Epithelial cell of proximal tubule (primary cell): ENCODE measurements at regions not wholly inside any gene's neighbourhood (a gene's known extent, or its start where the extent isn't known, plus 50 kb on each side); places are given as distances from the start of the nearest gene placed in this dataset.
"Not testable (repeated sequence)": the region's sequence is repeated elsewhere in the genome, so short reads cannot be mapped to it uniquely, and the experiment has no call there.

Experiments
- DNase-seq: peaks from one replicate; pipeline ENCODE4 v3.0.0-alpha.2; 2011; ENCODE audit warnings: low read depth
- H3K4me3 ChIP-seq: 2 replicates; pipeline ENCODE4 v1.5.1; 2011; ENCODE audit warnings: low read depth, mild to moderate bottlenecking, low read length
- TF ChIP-seq, protein P1 (sequence below): conservative IDR thresholded peaks from 2 replicates; pipeline ENCODE4 v1.5.1; 2012; ENCODE audit warnings: low read depth, mild to moderate bottlenecking, low read length

DNA sequence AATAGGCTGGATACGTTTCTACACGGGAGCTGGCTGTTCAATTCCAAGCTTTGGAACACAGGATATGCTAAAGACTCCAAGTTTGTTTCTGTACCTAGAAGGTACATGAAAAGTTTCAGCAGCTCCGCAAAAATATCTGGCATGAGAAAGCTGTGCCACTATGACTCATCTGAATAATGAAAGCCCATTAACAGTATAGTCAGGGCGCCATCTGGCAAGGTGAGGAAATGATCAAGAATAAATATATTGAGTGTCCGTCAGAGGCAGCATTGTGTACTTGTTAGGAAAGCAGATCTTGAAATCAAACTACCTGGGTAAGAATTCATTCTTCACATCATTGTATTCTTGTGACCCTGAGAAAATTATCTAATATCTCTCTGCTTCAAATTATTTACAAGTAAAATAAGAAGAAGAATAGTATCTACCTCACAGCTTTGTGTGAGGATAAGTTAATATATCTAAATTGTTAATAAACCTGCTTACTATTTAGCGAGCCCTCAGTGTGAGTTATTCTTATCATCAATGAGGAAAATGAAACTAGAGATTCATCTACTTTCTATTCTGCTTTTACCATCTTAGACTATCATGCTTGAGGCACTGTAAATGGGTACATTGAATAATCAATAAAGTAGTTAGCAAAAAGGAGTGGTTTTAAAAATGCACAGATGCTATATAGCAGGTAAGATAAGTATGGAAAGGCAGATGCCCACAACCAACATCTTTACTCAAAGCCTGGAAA lies 53.5 kb downstream of the FSCB start:
- H3K4me3 ChIP-seq = no peak overlapping the region
- no peak for DNase-seq
- TF ChIP-seq, protein P1, sequence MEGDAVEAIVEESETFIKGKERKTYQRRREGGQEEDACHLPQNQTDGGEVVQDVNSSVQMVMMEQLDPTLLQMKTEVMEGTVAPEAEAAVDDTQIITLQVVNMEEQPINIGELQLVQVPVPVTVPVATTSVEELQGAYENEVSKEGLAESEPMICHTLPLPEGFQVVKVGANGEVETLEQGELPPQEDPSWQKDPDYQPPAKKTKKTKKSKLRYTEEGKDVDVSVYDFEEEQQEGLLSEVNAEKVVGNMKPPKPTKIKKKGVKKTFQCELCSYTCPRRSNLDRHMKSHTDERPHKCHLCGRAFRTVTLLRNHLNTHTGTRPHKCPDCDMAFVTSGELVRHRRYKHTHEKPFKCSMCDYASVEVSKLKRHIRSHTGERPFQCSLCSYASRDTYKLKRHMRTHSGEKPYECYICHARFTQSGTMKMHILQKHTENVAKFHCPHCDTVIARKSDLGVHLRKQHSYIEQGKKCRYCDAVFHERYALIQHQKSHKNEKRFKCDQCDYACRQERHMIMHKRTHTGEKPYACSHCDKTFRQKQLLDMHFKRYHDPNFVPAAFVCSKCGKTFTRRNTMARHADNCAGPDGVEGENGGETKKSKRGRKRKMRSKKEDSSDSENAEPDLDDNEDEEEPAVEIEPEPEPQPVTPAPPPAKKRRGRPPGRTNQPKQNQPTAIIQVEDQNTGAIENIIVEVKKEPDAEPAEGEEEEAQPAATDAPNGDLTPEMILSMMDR = no peak

DNA sequence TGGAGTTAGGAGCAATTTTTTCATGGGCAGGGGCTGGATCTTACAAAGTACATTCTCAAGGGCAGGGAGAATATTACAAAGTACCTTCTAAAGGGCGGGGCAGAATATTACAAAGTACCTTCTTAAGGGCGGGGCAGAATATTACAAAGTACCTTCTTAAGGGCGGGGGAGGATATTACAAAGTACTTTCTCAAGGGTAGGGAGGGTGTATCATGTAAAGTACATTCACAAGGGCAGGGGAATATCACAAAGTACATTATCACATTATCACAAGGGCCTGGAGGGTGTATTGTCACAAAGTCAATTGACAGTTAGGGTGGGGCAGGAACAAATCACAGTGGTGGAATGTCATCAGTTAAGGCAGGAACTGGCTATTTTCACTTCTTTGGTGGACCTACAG lies 56.9 kb downstream of the FSCB start:
- not testable (repeated sequence) for DNase-seq

DNA sequence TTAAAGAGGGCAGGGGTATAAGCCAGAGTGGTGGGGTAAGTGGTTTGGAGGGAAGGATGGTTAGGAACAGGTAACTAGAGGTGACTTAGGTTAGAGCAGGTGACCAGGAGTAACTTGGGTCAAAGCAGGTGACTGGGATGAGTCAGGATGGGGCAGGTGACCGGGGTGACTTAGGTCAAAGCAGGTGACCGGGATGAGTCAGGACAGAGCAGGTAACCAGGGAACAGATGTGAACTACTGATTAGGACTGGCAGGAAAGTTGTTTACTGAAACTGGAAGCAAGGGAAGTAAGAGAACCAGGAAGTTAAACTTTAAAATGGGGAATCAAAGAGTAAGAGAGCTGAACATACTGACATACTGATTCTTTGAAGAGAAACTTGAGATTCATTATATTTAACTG lies 57.4 kb downstream of the FSCB start:
- no peak overlapping the region for H3K4me3 ChIP-seq
- TF ChIP-seq, protein P1 = no peak
- DNase-seq = no peak

More for the DNA sequence above, 56.9 kb downstream of the FSCB start:
- not testable (repeated sequence) for H3K4me3 ChIP-seq

DNA sequence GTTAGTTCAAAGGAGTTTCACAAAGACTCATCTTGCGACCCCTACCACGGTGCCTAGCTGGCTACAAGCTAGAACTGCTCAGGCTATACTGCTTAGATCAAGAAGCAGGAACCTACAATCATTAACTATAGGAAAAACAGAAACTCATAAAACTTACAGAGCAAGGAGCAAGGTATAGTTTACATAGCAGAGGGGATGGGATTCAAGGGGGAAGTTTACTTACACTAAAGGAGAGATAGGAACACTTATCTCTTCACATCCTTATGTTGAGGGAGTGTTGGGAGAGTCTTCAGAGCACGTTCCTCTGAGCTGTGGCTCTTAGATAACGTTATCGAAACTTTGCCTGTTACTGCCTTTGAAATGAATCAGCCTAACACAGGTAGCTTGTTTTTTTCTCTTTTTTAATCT lies 58.1 kb downstream of the FSCB start:
- no peak overlapping the region for H3K4me3 ChIP-seq
- TF ChIP-seq, protein P1 = no peak

DNA sequence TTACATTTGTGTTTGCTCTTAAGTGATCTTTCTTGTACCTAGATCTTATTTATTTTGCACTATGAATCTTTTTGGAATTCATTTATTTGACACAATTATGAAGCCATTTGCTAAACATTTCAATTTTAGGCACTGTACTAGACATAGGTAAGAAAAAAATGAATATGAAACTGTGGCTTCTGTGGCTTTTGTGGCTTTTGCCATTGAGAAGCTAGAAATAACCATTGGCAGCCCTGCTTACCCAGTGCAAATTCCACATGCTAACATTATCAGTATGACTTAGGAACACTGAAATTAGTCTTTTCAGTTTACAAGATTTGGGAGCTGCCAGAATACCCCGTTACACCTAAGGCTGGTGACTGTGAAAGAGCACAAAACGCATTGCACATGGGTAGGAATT lies 60.1 kb downstream of the FSCB start:
- no peak for DNase-seq
- TF ChIP-seq, protein P1 = no peak
- no peak overlapping the region for H3K4me3 ChIP-seq

More for the DNA sequence above, 58.1 kb downstream of the FSCB start:
- no peak for DNase-seq

DNA sequence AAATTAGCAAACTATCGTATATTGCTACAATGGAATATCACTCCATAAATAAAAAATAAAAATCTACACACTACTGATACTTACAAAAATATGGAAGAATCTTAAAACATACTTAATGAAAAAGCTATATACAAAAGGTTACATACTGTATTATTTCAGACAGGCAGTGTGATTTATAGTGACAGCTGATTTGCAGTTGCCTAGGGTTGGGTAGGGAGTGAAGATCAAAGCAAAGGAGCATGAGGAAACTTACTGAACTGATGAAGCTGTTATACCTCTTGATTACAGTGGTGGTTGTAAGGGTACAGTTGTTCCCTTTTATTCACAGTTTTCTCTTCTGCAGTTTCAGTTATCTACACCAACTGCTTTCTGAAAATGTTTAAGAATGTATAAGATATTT lies 62.6 kb downstream of the FSCB start:
- TF ChIP-seq, protein P1 = no peak
- no peak for DNase-seq

GRCh38 chr14:44438936-44439335 lies 68.1 kb downstream of the FSCB start:
- DNase-seq = no peak
- H3K4me3 ChIP-seq = no peak overlapping the region
- TF ChIP-seq, protein P1 = no peak

More for the DNA sequence above, 62.6 kb downstream of the FSCB start:
- H3K4me3 ChIP-seq = no peak overlapping the region
